ENCODE measurements at regions not wholly inside any gene's neighbourhood (a gene's known extent, or its start where the extent isn't known, plus 50 kb on each side); places are given as distances from the start of the nearest gene placed in this dataset.
"Not testable (repeated sequence)": the region's sequence is repeated elsewhere in the genome, so short reads cannot be mapped to it uniquely, and the experiment has no call there.

DNA sequence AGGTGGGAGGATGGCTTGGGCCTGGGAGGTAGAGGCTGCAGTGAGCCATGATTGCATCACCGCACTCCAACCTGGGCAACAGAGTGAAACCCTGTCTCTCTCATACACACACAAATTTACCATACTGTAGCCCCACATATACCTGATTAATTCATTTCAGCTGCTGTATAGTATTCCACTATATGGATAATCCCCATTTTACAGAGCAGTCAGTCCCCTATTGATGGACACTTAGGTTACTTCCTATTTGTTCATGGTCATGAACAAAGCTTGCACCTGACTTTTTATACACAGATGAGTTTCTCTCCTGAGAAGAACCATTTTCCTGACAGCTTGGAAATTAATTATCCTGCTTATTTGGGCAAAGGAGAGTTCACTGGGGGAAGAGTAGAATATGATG lies 59.2 kb downstream of the EMX2 start:
- no peak for DNase-seq

DNA sequence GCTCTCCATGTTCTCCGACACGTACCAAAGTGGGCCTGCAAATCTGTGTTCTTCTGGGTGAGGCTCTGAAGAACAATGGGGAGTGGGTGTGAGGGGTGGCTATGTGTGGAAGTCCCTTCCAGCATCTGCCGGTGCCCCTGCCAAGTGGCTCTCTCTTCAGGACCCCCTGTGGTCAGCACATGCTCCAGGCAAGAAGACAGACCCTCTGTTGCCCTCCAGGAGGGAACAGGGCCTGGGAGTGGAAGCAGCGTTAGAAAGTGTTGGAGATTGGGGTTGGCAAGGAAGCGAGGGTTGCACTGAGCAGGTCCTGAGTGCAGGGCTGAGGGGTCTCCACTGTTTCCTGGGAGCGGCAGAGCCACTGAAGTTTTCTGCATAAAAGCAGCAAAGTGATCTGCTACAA lies 60.5 kb downstream of the EMX2 start:
- DNase-seq: no peak

DNA sequence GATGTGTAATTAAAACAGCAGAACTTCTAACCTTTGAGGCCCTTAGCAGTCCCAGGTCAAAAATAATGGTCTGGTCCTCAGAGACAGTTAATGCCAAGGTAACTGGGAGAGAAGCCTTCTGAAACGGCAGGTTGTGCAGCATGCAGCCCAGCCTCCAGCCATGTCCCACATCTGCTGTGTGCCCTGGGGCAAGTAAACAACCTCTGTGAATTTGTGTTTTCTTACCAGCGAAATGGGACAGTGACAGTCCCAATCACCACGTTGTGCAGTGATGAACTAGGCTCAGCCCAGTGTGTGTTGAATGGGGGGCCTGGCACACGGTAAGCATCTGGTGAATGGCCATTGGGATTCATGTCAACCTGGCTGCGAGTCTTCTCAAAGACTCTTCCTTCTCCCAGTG lies 61.2 kb downstream of the EMX2 start:
- no peak for DNase-seq

DNA sequence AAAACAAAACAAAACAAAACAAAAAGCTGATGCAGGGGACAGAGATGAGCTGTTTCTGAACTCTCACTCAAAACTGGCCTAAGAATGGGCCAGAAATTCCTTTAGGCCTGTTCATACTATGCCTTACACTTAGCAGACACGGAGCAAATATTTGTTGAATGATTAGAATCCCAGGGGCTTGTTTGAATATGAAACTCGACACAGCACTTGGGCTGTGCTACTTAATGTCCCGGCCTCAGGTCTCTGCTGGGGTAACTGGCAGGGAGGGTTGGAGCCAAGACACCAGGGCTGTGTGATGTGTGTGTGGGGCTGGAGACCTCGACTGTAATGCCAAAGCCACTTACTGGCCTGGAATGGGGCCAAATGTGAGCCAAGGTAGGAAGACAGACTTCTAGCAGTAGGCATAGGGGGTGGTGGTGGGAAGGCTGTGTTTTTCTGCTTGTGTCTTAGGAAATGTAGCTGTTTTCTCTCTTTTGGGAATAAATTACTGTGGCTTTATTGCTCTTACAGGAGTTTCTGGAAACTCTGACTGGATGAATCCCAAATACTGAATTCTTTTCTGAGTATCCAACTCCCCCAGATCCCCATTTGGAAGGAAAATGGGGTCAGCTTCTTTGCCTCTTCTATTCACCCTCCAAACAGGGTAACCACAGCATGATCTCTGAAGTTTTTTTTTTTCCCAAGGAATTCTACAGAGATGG lies 66.7 kb downstream of the EMX2 start:
- no peak for DNase-seq

DNA sequence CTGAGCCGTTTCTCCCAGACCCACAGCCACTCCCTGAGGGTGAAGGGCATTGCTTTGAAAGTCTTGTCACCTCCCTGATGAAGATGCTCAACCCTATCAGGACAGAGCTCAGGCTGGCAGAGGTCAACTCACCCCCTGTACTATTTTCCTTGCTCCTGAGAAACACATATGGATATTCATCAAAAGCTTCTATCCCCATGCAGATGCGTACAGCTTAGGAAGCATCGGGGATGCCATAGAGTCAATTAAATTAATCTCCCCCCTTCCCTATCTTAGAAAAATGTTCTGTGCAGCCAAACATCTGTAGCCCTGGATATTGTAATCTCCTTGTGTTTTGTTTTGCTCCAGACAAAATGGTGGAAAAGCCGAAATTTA lies 67.2 kb downstream of the EMX2 start:
- no peak for DNase-seq

DNA sequence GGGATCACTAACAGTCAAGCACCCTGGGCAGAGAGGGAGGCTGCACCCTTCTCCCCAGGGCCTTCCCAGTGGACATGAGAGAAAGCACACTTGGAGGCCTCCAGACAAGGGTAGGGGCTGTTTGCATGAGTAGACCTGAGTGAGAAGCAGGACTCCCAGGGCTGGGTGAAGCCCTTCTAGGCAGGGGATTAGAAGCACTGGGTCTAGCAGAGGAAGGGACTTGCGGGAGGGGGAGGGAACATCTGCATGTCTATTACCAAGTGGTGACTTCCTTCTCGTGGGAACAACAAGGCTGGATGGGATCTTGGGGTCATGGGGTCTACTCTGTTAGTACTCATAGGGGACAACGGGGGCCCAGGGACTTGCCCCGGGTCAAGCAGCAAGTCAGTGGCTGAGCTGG lies 67.8 kb downstream of the EMX2 start:
- no peak for DNase-seq

DNA sequence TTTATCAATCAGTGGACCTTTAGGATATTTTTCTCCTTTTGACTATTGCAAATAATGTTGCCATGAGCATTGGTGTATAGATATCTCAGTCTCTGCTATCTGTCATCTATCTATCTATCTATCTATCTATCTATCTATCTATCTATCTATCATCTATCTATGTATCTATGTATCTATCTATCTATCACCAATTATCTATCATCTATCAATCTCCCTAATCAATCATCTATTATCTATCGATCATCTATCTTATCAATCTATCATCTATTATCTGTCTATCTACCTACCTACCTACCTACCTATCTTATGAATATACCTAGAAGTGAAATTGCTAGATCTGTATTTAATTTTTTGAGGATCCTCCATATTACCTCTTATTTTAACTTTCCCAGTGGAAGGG lies 69.6 kb downstream of the EMX2 start:
- DNase-seq: no peak

DNA sequence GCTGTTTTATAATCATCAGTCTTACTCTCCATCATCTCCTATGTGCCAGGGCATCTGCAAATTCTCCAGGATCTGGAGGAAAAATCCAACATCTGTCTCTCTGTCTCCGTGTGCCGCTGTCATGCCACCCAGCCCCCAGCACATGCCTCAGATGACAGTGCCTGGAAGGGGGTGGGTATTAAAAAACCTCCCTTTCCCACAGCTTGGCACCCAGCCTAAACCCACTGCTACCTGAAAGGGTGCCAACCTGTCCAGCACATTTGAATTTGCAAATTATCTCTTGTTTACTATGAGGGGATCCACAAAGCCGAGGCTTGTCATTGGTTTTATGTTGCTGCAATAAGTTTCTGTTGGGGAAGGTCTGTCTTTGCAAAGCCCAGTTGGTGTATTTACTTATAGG lies 73.1 kb downstream of the EMX2 start:
- no peak for DNase-seq

DNA sequence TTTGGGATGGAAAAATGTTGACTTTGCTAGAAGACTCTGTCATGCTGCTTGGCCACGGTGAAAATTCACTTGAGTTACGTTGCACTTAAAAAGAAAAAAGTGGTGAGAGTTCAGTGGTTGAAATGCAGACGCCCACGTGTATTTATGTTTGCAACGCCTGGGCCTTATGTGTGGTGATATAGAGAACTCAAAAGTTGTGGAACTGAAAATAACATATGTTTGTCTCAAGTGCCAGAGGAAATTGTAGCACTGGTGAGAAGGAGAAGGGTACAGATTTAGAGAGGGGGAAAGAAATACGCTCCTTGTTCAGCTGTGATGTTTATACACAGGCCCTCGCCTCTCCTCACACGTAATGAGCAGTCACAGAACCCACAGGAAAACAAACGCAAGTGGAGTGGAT lies 73.6 kb downstream of the EMX2 start:
- DNase-seq: no peak

DNA sequence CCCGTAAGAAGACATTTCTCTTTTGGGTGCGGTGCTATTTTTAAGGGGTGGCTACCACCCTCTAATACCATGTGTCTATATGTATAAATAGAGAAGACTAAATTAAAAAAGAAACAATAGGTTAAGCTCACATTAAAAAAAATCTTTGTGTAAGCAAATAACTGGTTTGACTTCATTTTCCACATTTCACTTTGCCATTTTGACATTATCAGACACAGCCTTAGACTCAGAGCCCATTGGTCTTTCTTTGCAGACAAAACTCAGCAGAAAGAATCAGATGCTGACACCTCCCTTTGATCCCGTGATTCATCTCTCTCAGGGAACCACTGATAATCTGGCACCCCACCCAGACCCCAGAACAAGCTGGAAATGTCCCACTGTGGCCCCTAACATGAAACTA lies 74.5 kb downstream of the EMX2 start:
- no peak for DNase-seq

DNA sequence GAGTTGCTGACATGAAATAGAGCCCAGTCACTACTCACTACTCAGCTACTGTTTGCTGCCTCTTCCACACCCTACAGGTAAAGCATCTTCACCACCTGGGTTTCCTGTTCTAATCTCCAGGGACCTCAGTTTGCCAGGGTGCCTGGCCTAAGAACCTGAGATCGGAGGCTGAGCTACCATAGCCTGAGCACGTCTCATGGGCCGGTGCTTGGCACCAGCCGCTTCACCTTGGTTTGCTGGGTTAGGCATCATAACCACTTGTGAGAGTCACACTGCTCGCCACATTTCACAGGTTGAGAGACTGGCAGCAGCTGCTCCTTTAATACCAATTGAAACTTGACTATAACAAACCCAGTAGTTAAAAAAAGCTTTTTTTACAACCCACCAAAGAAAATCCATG lies 75.1 kb downstream of the EMX2 start:
- DNase-seq: no peak

DNA sequence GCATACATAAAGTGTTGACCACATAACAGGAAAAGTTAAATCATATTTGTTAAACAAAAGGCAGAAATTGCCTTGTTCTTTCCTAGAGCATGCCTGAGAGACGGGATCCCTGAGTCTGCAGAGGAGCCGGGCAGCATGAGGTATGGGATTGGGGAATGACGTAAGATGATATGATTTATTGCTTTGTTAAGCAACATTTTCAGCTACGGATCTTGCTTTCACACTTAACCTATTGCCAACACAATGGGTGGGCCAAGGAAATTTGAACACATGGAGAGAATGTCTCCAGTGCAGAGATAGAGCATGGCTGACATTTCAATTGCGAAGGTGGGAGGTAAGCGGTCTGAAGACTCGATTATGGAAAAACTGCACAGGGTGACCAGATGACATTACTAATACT lies 76.7 kb downstream of the EMX2 start:
- DNase-seq: no peak

DNA sequence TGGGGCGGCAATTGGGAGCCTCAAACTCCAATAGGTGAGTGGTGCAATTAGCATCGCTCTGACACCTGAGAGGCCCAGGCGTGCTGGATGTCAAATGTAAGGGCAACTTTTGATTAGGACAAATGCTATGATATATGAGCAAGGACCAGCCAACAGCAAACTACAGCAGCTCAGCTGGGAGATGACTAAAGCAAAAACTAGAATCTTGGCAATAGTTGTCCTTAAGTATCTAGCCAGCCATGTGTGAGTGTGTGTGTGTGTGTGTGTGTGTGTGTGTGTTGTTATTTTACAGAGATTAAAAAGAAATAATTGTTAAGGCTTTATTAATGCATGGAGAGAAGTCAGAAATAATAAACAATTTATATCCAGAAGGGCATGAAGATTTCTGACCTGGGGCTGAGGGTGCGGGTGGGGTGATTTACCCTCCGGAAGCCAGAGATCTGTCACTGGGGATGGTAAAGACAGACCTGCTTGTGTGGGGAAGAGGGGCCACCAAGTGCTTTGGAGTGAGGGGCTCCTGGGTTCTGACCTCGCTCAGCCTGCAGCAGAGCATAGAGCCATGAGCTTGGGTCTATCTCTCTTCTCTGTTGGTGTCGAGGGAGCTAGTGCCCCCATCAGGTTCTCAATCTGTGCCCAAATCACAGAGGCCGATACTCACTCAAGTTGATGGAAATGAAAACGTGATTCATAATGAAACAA lies 77.3 kb downstream of the EMX2 start:
- DNase-seq: no peak

DNA sequence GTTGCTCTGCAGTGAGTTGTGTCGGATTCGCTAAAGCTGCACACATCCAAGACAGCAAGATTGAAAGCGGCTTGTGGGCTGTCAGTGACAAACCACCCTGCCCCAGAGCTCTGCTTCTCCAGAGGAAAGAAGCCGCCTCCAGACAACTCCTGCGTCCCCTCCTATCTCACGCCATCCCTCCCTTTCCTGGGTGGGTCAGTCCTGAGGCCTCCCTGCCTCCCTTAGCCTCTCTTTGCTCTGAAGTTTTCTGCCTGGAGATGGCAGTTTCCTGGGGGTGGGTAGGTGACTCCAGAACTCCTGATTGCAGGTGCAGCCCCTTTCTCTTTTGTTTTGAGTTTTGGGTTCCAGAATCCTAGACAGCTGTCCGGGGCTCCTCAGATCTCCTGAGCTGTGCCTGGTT lies 78.7 kb downstream of the EMX2 start:
- DNase-seq: no peak

DNA sequence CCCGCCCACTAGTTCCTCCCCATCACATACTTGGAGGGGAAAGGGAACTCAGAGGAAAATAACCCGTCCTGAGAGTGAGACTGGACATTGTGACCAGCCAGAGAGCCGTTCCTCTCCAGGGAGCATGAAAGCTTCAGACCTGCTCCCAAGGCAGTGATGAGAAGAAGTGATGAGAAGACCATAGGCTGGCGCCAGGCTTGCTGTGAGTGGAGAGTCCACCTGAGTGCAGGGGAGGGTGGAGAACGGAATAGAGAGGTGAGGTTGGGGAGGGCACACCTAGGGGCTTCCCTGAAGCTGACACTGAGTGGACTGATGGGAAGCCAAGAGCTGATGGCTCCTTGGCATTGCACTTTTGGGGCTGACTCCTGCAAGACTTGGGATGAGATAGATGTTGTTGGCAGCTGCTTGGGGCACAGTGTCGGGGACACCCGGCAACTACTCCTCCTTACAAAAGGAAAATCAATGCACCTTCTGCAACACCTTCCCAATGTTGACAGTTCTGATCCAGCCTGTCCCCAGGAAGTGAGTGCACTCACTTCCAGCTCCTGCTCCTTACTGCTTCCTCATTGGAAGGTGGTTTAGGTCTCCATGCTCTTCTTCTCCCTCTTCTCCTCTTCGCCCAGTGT lies 79.4 kb downstream of the EMX2 start:
- no peak for DNase-seq

DNA sequence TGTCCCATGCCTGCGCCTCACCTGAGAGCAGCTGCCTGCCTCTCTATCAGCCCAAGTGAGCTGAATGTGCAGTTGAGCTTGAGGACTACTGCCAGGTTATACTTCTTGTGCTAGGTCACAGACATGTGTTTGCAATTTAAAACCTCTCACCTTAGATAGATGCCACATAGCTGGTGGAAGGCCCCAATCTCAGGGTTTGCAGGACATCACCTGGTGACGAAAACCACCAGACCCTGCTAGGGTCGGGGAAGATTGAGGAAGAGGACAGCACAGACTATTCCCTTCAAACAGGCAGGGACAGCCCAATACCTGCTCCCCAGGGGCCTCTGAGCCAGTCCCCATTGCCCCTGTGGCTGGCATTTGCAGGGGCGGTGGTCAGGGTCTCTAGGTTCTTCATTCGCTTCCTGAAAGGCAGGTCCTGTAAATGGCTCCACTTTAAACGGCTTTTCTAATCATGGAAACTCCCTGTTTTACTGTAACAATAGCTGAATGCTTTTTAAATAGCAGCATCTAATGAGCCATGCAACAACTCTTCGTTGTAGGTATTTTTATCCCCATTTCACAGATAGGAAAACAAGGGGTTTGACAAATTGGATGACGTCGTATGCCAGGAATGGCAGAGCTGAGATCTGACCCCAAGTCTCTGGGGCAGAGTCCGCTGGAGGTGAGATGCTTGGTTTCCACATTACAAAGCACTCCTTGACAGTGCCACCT lies 80.1 kb downstream of the EMX2 start:
- DNase-seq: no peak

DNA sequence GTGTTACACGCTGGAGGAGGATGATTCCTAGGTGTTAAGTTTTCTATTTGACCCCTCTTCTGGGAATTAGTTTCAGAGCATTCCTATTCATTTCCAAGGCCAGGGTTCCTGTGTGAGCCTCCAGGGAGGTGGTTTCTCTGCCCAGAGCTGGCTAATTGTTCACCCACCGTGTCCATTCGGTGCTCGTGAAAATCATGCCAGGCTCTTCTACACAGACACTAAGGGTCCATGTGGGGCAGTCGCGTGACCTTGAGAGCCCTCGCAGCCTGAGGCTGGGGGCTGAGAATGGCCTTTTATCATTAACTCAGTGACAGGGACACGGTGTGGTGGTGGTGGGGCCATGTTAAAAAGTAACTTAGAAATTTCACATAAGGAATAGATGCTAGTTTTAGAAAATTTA lies 83.7 kb downstream of the EMX2 start:
- DNase-seq: no peak

DNA sequence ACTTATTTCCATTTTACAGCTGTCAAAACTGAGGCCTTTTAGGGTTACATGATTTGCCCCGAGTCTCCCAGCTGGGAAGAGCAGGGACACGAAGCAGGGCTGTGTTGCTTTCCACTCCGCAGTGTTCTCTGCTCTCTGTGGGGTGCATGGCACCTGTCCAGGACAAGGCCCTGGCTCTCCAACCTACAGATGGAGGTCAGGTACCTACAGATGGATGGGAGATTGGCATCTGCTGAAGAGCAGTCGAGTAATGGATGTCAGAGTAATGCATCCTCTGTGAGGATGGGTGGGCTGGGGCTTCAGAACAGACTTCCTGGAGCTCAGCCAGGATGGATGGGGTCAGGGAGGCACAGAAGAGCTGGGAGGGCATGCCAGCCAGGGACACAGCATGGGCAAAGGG lies 85.0 kb downstream of the EMX2 start:
- DNase-seq: no peak

DNA sequence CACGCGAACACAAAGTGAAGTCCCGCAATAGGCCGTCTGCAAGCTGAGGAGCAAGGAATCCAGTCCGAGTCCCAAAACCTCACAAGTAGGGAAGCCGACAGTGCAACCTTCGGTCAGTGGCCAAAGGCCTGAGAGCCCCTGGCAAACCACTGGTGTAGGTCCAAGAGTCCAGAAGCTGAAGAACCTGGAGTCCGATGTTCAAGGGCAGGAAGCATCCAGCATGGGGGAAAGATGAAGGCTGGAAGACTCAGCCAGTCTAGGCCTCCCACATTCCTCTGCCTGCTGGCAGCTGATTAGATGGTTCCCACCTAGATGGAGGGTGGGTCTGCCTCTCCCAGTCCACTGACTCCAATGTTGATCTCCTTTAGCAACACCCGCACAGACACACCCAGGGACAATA lies 87.2 kb downstream of the EMX2 start:
- not testable (repeated sequence) for DNase-seq

DNA sequence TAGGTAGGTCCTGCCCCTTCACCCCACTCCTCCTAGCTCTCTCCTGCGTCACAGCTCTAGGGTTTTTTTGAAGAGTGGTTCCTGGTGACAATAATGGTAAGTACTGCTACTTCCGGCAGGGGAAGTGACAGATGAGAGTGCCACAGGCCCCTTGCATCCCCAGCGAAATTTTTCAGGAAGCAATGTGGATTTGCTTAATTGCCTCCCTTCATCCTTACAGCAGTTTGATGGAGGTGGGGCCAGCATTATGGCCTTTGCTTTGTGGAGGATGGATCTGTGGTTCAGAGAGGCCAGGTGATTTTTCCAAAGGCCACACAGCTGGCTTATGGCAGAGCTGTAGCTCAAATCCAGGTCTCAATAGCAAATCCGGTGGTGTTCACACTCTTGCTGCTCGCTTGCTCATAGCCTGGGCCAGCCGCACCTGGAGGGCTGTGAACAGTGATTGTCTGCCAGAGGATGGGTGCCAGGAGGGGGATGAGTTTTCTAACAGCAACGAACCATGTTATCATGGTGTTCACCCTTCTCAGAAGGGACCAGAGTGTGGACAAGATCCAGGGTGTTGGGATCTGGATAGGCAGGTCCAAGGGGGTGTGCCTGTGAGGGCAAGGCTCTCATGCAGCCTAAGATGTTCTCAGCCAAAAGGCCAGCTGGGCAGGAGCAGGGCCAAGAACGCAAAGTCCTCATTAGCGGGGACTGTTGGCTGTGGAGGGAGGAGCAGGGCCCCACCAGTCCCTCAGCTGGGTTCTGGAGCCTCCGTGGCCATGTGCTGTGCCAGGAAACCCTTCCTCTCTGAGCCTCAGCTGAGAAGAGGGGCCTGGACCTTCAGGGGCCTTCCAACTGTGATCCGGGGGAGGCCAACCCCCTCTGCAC lies 89.0 kb downstream of the EMX2 start:
- DNase-seq: no peak

DNA sequence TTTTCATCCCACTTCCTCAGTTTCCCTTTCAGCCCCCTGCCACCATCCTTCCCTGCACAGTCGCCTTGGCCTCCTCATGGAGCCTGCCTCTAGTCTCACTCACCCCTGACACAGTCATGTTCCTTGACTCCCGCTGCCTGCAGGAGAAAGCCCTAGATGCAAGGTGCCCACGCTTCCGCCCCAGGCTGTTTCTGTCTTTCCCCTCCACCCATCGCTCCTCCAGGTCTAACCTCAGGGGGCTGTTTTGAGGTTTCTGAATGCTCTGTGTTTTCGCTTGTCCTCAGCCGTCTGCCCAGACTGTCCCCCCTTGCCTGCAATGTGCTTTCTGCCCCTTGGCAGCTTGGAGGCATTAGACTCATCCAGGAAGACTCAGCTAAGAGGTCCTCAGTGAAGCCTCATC lies 89.9 kb downstream of the EMX2 start:
- DNase-seq: no peak

DNA sequence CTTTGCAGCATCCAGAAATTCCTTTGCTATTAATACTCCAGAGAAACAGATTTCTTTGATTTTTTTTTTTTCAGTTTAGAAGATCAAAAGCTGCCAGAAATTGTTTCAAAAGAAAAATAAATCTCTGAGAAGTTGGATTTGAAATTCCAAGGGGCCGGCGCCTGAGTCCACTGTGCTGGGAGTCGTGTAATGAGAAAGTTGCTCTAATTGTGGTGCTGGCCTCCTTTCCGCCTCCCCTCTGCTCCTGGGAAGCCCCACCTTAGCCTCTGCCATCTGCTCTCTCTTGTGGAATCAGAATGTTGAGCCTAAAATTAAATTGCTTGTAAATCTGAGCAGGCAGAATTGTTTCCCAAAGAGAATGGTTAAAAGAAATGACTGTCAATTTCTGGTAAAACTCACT lies 93.3 kb downstream of the EMX2 start:
- DNase-seq: no peak

DNA sequence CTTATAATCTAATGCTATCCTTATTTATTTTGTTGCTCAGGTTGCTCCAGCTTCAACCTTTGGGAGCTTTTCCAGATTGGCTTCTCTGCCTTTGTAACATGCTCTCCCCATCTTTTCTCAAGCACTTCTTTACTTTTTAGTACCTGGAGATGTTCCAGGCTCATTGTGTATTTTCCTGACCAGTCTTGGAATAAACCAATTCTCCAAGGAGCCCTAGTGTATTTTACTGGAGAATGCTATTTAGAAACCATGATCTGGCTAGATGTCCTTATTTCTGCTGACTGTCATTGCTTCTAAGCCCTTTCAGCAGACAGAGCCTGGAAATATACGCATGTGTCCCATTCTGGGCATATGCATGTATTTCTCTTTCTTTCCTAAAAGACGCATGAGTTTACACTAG lies 95.7 kb downstream of the EMX2 start:
- no peak for DNase-seq

All from hematopoietic multipotent progenitor cell treated with erythropoietin and hydrocortisone succinate and interleukin-3 and kit ligand, for 8 days (in vitro differentiated cells).